IMR-90 (cell line): ENCODE measurements at regions not wholly inside any gene's neighbourhood (a gene's known extent, or its start where the extent isn't known, plus 50 kb on each side); places are given as distances from the start of the nearest gene placed in this dataset.

Source experiments
- ATAC-seq: fragments of 200-7000 bp; cut with Tn5 transposase; 2 replicates; pipeline ENCODE4 v1.9.1; 2020; ENCODE audit warnings: low read depth, mild to moderate bottlenecking, moderate library complexity
- BruUV-seq: library from RNA; stranded (reverse); fragments of 400-500 nt; replicated peaks from 2 replicates; lab custom pipeline; 2021; lab: Mats Ljungman, UMichigan
- CTCF ChIA-PET: fragments of 300-600 bp; formaldehyde crosslinking; extraction: SDS; loops from one replicate; lab custom pipeline; 2021; ENCODE audit warnings: antibody characterized with exemption; lab: Yijun Ruan, JAX
- POLR2A ChIA-PET: fragments of 300-600 bp; sonication (Branson Sonifier 250); formaldehyde crosslinking; loops from one replicate; lab custom pipeline; 2022; ENCODE audit warnings: antibody characterized with exemption; ENCODE audit not compliant: unreplicated experiment; lab: Charles Lee
- DNase-seq: peaks from one replicate; pipeline ENCODE4 v3.0.0; 2013
- H2AFZ ChIP-seq: replicated peaks from 2 replicates; pipeline ENCODE3; 2013; ENCODE audit warnings: low read length, mild to moderate bottlenecking; ENCODE audit not compliant: poor library complexity
- H2AK5ac ChIP-seq: 2 replicates; pipeline ENCODE4 v1.6.1; 2013; ENCODE audit warnings: low read depth, low read length, inconsistent platforms
- H2AK9ac ChIP-seq: replicated peaks from 2 replicates; pipeline ENCODE3; 2013; ENCODE audit warnings: mild to moderate bottlenecking, low read depth, low read length, moderate library complexity; ENCODE audit not compliant: poor library complexity
- H2BK120ac ChIP-seq: 2 replicates; pipeline ENCODE4 v1.6.1; 2013; ENCODE audit warnings: low read depth, low read length, inconsistent platforms
- H2BK15ac ChIP-seq: 3 replicates; pipeline ENCODE4 v1.6.1; 2013; ENCODE audit warnings: low read depth, low read length, inconsistent platforms
- H2BK20ac ChIP-seq: 2 replicates; pipeline ENCODE4 v1.6.1; 2013; ENCODE audit warnings: low read depth, mild to moderate bottlenecking, inconsistent platforms, low read length, moderate library complexity
- H2BK5ac ChIP-seq: 2 replicates; pipeline ENCODE4 v1.6.1; 2013; ENCODE audit warnings: mild to moderate bottlenecking, low read depth, low read length, inconsistent platforms; ENCODE audit not compliant: poor library complexity, severe bottlenecking
- H3K14ac ChIP-seq: replicated peaks from 2 replicates; pipeline ENCODE4 v1.6.1; 2013; ENCODE audit warnings: low read depth, low read length, inconsistent platforms
- H3K18ac ChIP-seq: 2 replicates; pipeline ENCODE4 v1.6.1; 2013; ENCODE audit warnings: low read depth, low read length, control low read depth
- H3K23ac ChIP-seq: 2 replicates; pipeline ENCODE4 v1.6.1; 2013; ENCODE audit warnings: low read depth, low read length, inconsistent platforms
- H3K27ac ChIP-seq: 2 replicates; pipeline ENCODE4 v1.5.1; 2013; ENCODE audit warnings: mild to moderate bottlenecking, control low read depth, low read length; ENCODE audit not compliant: insufficient read depth
- H3K27me3 ChIP-seq: 2 replicates; pipeline ENCODE4 v1.6.1; 2013; ENCODE audit warnings: low read length; ENCODE audit not compliant: control insufficient read depth, insufficient read depth
- H3K36me3 ChIP-seq: 2 replicates; pipeline ENCODE4 v1.6.1; 2013; ENCODE audit warnings: low read length, mixed read lengths; ENCODE audit not compliant: control insufficient read depth, insufficient read depth
- H3K4ac ChIP-seq: 2 replicates; pipeline ENCODE4 v1.6.1; 2013; ENCODE audit warnings: low read depth, low read length, inconsistent platforms
- H3K4me1 ChIP-seq: 2 replicates; pipeline ENCODE4 v1.6.1; 2013; ENCODE audit warnings: low read length, mixed read lengths; ENCODE audit not compliant: control insufficient read depth, insufficient read depth
- H3K4me2 ChIP-seq: 2 replicates; pipeline ENCODE4 v1.6.1; 2013; ENCODE audit warnings: low read depth, mild to moderate bottlenecking, control low read depth, low read length, moderate library complexity
- H3K4me3 ChIP-seq: 2 replicates; pipeline ENCODE4 v1.5.1; 2013; ENCODE audit warnings: low read depth, mild to moderate bottlenecking, control low read depth, low read length, moderate library complexity; ENCODE audit not compliant: insufficient read depth
- H3K56ac ChIP-seq: 2 replicates; pipeline ENCODE4 v1.6.1; 2013; ENCODE audit warnings: low read length, inconsistent platforms; ENCODE audit not compliant: insufficient read depth; ENCODE audit errors: extremely low read depth
- H3K79me1 ChIP-seq, 2 experiments: 2 replicates each; pipeline ENCODE4 v1.6.1; 2013; ENCODE audit warnings: low read length in 2 of 2, inconsistent platforms in 1 of 2, low read depth in 1 of 2
- H3K9ac ChIP-seq: 2 replicates; pipeline ENCODE4 v1.6.1; 2013; ENCODE audit warnings: low read depth, low read length, control low read depth
- H3K9me1 ChIP-seq: 2 replicates; pipeline ENCODE4 v1.6.1; 2013; ENCODE audit warnings: low read length, inconsistent platforms; ENCODE audit not compliant: insufficient read depth
- H3K9me3 ChIP-seq: 2 replicates; pipeline ENCODE4 v1.6.1; 2013; ENCODE audit warnings: low read length; ENCODE audit not compliant: control insufficient read depth, insufficient read depth
- H4K20me1 ChIP-seq: 2 replicates; pipeline ENCODE4 v1.6.1; 2013; ENCODE audit warnings: low read length, inconsistent platforms; ENCODE audit not compliant: insufficient read depth
- H4K5ac ChIP-seq: 2 replicates; pipeline ENCODE4 v1.6.1; 2013; ENCODE audit warnings: mild to moderate bottlenecking, low read depth, low read length, control low read depth
- H4K8ac ChIP-seq, 2 experiments: 2 replicates each; pipeline ENCODE4 v1.6.1; 2013; ENCODE audit warnings: low read depth in 2 of 2, low read length in 2 of 2, control low read depth in 1 of 2, inconsistent platforms in 1 of 2
- H4K91ac ChIP-seq: 2 replicates; pipeline ENCODE4 v1.6.1; 2013; ENCODE audit warnings: low read depth, low read length, inconsistent platforms; ENCODE audit not compliant: insufficient read depth
- BHLHE40 ChIP-seq: fragments of 150-350 bp; IDR thresholded peaks from 2 replicates; pipeline ENCODE4 v1.6.1; 2016; ENCODE audit warnings: mild to moderate bottlenecking, low read depth, low read length
- CEBPB ChIP-seq: IDR thresholded peaks from 2 replicates; pipeline ENCODE4 v1.6.1; 2012; ENCODE audit warnings: low read depth, low read length, improper control_type of control experiment
- MAFK ChIP-seq: IDR thresholded peaks from 2 replicates; pipeline ENCODE4 v1.6.1; 2012; ENCODE audit warnings: low read depth, low read length, improper control_type of control experiment
- MAZ ChIP-seq: IDR thresholded peaks from 2 replicates; pipeline ENCODE4 v1.6.1; 2012; ENCODE audit warnings: low read depth, mild to moderate bottlenecking, low read length, improper control_type of control experiment, moderate library complexity, borderline replicate concordance
- RAD21 ChIP-seq: IDR thresholded peaks from 2 replicates; pipeline ENCODE4 v1.6.1; 2012; ENCODE audit warnings: low read length, improper control_type of control experiment
- SMC3 ChIP-seq: fragments of 150-350 bp; IDR thresholded peaks from 2 replicates; pipeline ENCODE4 v1.6.1; 2016; ENCODE audit warnings: low read depth, mild to moderate bottlenecking, antibody characterized with exemption, low read length, moderate library complexity
- WGBS, 2 experiments: methylation state at CpG; one replicate each; pipeline versions ENCODE4 v1.1.5 to v1.1.7; 2013; ENCODE audit warnings: missing lambda C conversion rate in 2 of 2; ENCODE audit not compliant: insufficient read length in 1 of 2; ENCODE audit errors: extremely low coverage in 2 of 2; 5-methylcytosine and 5-hydroxymethylcytosine counted together
- dilution Hi-C: fragments of 300-500 bp; cut with HindIII; formaldehyde crosslinking; loops from one replicate; pipeline ENCODE4 v1.14.3; 2018; ENCODE audit warnings: low sequenced_read_pairs; ENCODE audit not compliant: unreplicated experiment
- in situ Hi-C: fragments of 300-500 bp; cut with MboI; formaldehyde crosslinking; loops from 3 replicates; pipeline ENCODE4 v1.14.3; 2019; ENCODE audit warnings: low sequenced_read_pairs, inconsistent platforms, mixed read lengths
- intact Hi-C: fragments of 100-400 bp; cut with micrococcal nuclease; formaldehyde crosslinking; loops from 2 replicates; pipeline ENCODE4 v1.10.0; 2022
- TF ChIP-seq, protein P1 (sequence below): fragments of 150-350 bp; IDR thresholded peaks from 2 replicates; pipeline ENCODE4 v1.6.1; 2016; ENCODE audit warnings: low read depth, mild to moderate bottlenecking, low read length, moderate library complexity, borderline replicate concordance
- TF ChIP-seq, protein P2 (sequence below): fragments of 150-350 bp; IDR thresholded peaks from 2 replicates; pipeline ENCODE4 v1.6.1; 2017; ENCODE audit warnings: mild to moderate bottlenecking, antibody characterized with exemption, low read length, low read depth

DNA sequence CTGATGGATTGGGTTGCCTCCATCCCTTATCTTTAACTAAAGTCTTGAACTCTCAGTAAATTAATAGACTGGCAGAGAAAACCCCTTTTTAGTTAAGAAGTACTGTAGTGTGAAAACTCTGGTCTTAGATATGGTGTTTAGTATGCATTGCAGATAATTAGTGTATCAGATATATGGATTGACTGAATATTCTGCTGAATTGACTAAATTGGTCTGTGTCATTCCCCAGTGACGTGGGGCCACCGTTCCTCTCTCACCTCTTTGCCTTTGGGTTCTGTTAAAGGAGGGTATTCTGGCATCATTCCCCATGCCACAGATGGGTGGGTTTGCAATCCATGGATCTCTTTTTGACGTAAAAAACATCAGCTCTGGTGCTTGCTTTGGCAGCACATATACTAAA is 67.1 kb upstream of the XPO1 start:
- H3K4me2 ChIP-seq: no peak overlapping the region
- no TSS peak for BruUV-seq
- no peak overlapping the region for H2AK9ac ChIP-seq
- H3K9me1 ChIP-seq: no peaks in the 10 kb centered on the region; the same call in 1 of the 2 replicates
- CTCF ChIA-PET: no interaction called here
- H3K4me1 ChIP-seq: no peaks in the 10 kb centered on the region
- no peak overlapping the region for H4K5ac ChIP-seq
- H4K91ac ChIP-seq: no peak overlapping the region
- H2BK20ac ChIP-seq: no peak overlapping the region
- no peak overlapping the region for H3K4ac ChIP-seq
- no peak overlapping the region for H2BK15ac ChIP-seq
- no peak overlapping the region for H3K27ac ChIP-seq
- H3K4me3 ChIP-seq: no peak overlapping the region
- H4K20me1 ChIP-seq: no peaks in the 10 kb centered on the region
- no peaks in the 10 kb centered on the region for H3K36me3 ChIP-seq
- no peak overlapping the region for H2AFZ ChIP-seq
- no peaks in the 10 kb centered on the region for H3K27me3 ChIP-seq
- H3K79me1 ChIP-seq: no peaks in the 10 kb centered on the region
- no peak overlapping the region for H4K8ac ChIP-seq
- in situ Hi-C loops: no loop called here
- dilution Hi-C loops: no loop called here
- intact Hi-C loops: no loop called here
- no peak overlapping the region for H2AK5ac ChIP-seq
- H3K18ac ChIP-seq: no peak overlapping the region
- no peak overlapping the region for H3K9ac ChIP-seq
- no peaks in the 10 kb centered on the region for H3K9me3 ChIP-seq
- TF ChIP-seq RAD21 (no peak), SMC3 (no peak), BHLHE40 (no peak), MAZ (no peak), MAFK (peak; percentile 61), CEBPB (no peak)
- TF ChIP-seq, protein P1, sequence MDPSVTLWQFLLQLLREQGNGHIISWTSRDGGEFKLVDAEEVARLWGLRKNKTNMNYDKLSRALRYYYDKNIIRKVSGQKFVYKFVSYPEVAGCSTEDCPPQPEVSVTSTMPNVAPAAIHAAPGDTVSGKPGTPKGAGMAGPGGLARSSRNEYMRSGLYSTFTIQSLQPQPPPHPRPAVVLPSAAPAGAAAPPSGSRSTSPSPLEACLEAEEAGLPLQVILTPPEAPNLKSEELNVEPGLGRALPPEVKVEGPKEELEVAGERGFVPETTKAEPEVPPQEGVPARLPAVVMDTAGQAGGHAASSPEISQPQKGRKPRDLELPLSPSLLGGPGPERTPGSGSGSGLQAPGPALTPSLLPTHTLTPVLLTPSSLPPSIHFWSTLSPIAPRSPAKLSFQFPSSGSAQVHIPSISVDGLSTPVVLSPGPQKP: no peak
- TF ChIP-seq, protein P2, sequence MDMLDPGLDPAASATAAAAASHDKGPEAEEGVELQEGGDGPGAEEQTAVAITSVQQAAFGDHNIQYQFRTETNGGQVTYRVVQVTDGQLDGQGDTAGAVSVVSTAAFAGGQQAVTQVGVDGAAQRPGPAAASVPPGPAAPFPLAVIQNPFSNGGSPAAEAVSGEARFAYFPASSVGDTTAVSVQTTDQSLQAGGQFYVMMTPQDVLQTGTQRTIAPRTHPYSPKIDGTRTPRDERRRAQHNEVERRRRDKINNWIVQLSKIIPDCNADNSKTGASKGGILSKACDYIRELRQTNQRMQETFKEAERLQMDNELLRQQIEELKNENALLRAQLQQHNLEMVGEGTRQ: no peak
- H3K14ac ChIP-seq: no peak overlapping the region
- ATAC-seq: no peak
- H3K23ac ChIP-seq: no peak overlapping the region
- POLR2A ChIA-PET: no interaction called here
- no peak overlapping the region for H2BK120ac ChIP-seq
- no CpG with 5 or more reads among the region's 3 CpGs for WGBS, 2 experiments
- no peak overlapping the region for H3K56ac ChIP-seq
- no peak for DNase-seq
- no peak overlapping the region for H2BK5ac ChIP-seq
